Activated CD4-positive, alpha-beta memory T cell treated with anti-CD3 and anti-CD28 coated beads for 36 hours (primary cell): ENCODE measurements at regions not wholly inside any gene's neighbourhood (a gene's known extent, or its start where the extent isn't known, plus 50 kb on each side); places are given as distances from the start of the nearest gene placed in this dataset.

Experiments
- CTCF ChIA-PET: fragments of 350-600 bp; sonication (Branson Sonifier 250); formaldehyde crosslinking; loops from one replicate; lab custom pipeline; 2021; ENCODE audit warnings: antibody characterized with exemption, inconsistent platforms; lab: Charles Lee
- POLR2A ChIA-PET: fragments of 350-600 bp; sonication (Branson Sonifier 250); formaldehyde crosslinking; loops from one replicate; lab custom pipeline; 2021; ENCODE audit warnings: antibody characterized with exemption; lab: Charles Lee
- DNase-seq: peaks from one replicate; pipeline ENCODE4 v3.0.0-alpha.2; 2020
- H3K27ac Mint-ChIP-seq: one replicate; pipeline ENCODE4 v1.8.0; 2021; ENCODE audit warnings: mixed read lengths
- H3K27me3 Mint-ChIP-seq: one replicate; pipeline ENCODE4 v1.8.0; 2021; ENCODE audit warnings: mixed read lengths
- H3K36me3 Mint-ChIP-seq: one replicate; pipeline ENCODE4 v1.8.0; 2021; ENCODE audit warnings: mixed read lengths
- H3K4me1 Mint-ChIP-seq: one replicate; pipeline ENCODE4 v1.8.0; 2021; ENCODE audit warnings: low read depth, mixed read lengths
- H3K4me3 Mint-ChIP-seq: one replicate; pipeline ENCODE4 v1.8.0; 2021; ENCODE audit warnings: mild to moderate bottlenecking, mixed read lengths
- H3K9me3 Mint-ChIP-seq: one replicate; pipeline ENCODE4 v1.8.0; 2021; ENCODE audit warnings: mixed read lengths
- intact Hi-C: fragments of 100-400 bp; cut with micrococcal nuclease; formaldehyde crosslinking; loops from one replicate; pipeline ENCODE4 v1.15.1; 2023

DNA sequence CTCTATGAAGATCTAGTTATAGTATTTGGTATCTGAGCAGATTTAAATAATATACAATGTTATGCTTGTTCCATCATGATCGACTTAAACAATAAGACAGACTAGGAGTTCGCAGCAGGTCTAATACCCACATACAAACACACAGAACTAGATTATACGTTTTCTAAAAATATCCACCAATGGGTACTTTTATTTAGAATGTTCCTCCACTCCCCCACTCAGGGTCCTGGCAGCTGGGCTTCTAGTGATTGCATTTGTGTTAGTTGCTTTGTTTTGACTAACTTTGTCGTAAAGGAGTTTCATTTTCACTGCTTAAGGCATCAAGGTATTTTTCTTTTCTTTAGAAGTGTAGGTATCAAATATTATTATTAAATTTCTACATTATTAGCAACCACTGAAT, 91.4 kb downstream of the RPRM start:
- no peak overlapping the region for H3K27ac Mint-ChIP-seq
- H3K36me3 Mint-ChIP-seq = no peaks in the 10 kb centered on the region
- H3K4me1 Mint-ChIP-seq = no peaks in the 10 kb centered on the region
- no peak for DNase-seq
- H3K4me3 Mint-ChIP-seq = no peak overlapping the region
- H3K27me3 Mint-ChIP-seq = no peaks in the 10 kb centered on the region
- intact Hi-C loops = no loop called here
- POLR2A ChIA-PET = no interaction called here
- peaks cover 2% of the 10 kb centered on the region for H3K9me3 Mint-ChIP-seq
- CTCF ChIA-PET = no interaction called here

DNA sequence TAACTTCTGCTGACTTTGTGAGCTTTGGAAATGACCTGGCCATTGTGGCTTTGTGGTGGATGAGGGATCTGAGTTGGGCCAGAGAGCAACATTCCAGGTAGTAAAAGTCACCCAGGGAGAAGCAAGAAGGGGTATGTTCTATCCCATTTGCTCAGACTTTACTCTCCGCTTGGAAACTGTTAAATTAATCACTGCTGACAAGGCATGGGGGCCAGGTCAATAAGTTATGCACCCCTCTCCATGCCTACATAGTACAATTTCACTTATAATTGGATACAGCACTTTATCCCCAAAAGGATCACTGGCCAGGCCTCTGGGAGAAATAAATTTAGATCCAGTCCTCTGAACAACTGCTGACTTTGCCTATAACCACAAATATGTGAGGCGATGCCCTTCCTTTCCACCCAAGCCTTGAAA, 92.1 kb downstream of the RPRM start:
- intact Hi-C loops = no loop called here
- Mint-ChIP-seq H3K27me3 (no peaks in the 10 kb centered on the region), H3K4me3 (no peak overlapping the region), H3K36me3 (no peaks in the 10 kb centered on the region), H3K27ac (no peak overlapping the region), H3K4me1 (no peaks in the 10 kb centered on the region), H3K9me3 (peaks cover 2% of the 10 kb centered on the region)
- POLR2A ChIA-PET = no interaction called here
- CTCF ChIA-PET = no interaction called here
- no peak for DNase-seq

DNA sequence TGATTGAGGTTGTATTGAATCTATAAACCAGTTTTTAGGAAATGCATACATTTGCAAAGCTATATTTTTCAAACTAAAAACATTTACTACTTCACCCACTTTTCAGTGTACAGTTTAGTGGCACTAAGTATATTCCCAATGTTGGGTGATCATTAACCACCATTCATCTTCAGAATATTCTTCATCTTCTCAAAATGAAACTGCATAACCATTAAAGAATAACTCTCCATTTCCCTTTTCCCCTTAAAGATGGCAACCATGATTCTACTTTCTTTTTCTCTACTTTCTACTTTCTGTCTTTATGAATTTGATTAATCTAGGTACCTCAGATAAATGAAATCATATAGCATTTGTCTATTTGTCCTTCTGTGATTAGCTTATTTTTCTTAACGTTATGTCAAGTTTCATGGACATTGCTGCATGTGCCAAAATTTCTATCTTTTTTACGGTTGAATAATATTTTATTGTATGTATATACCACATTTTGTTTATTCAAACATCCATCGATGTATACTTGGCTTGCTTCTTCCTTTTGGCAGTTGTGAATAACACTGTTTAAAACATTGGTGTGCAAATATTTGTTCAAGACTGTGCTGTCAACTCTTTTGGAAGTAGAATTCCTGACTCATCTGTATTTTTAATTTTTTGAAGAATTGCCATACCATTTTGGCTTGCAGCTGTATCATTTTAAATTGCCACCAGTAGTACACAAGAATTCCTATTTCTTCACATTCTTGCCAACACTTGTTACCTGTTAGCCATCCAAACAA, 104.9 kb downstream of the RPRM start:
- peaks cover 5% of the 10 kb centered on the region for H3K9me3 Mint-ChIP-seq
- no peaks in the 10 kb centered on the region for H3K27me3 Mint-ChIP-seq
- H3K27ac Mint-ChIP-seq = no peak overlapping the region
- DNase-seq = no peak
- H3K4me3 Mint-ChIP-seq = no peak overlapping the region
- POLR2A ChIA-PET = no interaction called here
- intact Hi-C loops = no loop called here
- H3K4me1 Mint-ChIP-seq = no peaks in the 10 kb centered on the region
- CTCF ChIA-PET = no interaction called here
- H3K36me3 Mint-ChIP-seq = no peaks in the 10 kb centered on the region

DNA sequence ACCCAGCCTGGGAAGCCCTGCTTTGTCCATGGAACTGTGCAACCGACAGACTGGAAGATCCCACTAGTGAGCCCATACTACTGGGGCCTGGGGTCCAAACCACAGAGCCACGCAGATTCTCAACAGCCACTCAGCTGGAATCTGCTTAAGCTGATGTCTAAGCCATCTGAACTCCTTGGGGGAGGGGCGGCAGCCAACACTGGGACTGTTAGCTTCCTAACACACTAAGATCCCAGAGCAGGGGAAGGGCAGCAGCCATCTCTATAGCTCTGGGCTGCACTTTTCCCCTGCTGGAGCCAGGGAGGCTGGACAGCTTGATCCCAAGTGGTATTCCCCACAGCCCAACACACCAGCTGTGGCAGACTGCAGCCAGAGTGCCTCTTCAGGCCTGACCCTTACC, 118.3 kb downstream of the RPRM start:
- no peaks in the 10 kb centered on the region for H3K4me1 Mint-ChIP-seq
- ChIA-PET POLR2A (no interaction called here), CTCF (no interaction called here)
- H3K36me3 Mint-ChIP-seq = no peaks in the 10 kb centered on the region
- no peaks in the 10 kb centered on the region for H3K9me3 Mint-ChIP-seq
- DNase-seq = no peak
- intact Hi-C loops = no loop called here
- no peaks in the 10 kb centered on the region for H3K27me3 Mint-ChIP-seq
- H3K27ac Mint-ChIP-seq = no peak overlapping the region
- no peak overlapping the region for H3K4me3 Mint-ChIP-seq

DNA sequence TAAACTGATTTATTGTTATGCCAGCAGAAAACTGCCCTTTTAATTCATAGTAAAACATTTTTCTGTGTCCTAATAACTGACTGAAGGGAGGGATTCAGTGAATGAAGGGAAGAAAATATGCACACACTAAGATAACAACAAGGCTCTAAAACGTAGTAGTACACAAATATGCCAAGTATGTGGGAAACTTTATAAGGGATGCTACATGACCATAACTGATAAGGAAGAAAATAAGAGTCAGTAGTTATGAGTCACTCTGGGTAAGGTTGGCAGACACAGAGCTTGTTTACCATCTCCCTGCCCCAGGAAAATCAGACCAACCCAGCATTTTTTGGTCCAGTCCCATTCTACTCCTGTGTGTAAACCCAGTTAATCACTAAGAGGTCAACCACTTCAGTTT, 124.2 kb downstream of the RPRM start:
- POLR2A ChIA-PET = no interaction called here
- CTCF ChIA-PET = no interaction called here
- H3K27ac Mint-ChIP-seq = no peak overlapping the region

DNA sequence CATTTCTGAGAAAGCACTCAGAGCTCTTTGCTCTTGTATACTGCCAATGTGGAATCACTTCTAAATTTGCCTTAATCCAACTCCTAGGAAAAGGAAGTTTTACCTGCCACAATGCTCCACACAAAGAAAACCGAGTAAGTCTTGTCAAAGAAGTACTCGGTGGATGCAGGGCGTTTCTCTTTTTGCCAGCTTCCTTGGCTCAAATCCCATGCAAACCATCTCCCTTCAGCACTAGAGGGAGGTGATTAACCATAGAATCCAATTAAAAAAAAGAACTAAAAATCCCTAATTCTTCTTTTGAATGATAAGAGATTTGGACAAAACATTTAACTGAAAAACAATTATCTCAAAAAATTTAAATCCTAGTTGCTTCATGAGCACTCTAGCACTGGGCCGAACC, 129.0 kb downstream of the RPRM start:
- DNase-seq = no peak
- Mint-ChIP-seq H3K27ac (no peak overlapping the region), H3K27me3 (no peaks in the 10 kb centered on the region), H3K4me3 (no peak overlapping the region), H3K9me3 (peaks cover 16% of the 10 kb centered on the region), H3K36me3 (no peaks in the 10 kb centered on the region), H3K4me1 (no peaks in the 10 kb centered on the region)
- intact Hi-C loops = no loop called here
- ChIA-PET POLR2A (no interaction called here), CTCF (no interaction called here)

More for the DNA sequence above, 124.2 kb downstream of the RPRM start:
- peaks cover 15% of the 10 kb centered on the region for H3K9me3 Mint-ChIP-seq
- no peak overlapping the region for H3K4me3 Mint-ChIP-seq
- no peaks in the 10 kb centered on the region for H3K36me3 Mint-ChIP-seq
- no peak for DNase-seq
- no peaks in the 10 kb centered on the region for H3K27me3 Mint-ChIP-seq
- no peaks in the 10 kb centered on the region for H3K4me1 Mint-ChIP-seq
- intact Hi-C loops = no loop called here

DNA sequence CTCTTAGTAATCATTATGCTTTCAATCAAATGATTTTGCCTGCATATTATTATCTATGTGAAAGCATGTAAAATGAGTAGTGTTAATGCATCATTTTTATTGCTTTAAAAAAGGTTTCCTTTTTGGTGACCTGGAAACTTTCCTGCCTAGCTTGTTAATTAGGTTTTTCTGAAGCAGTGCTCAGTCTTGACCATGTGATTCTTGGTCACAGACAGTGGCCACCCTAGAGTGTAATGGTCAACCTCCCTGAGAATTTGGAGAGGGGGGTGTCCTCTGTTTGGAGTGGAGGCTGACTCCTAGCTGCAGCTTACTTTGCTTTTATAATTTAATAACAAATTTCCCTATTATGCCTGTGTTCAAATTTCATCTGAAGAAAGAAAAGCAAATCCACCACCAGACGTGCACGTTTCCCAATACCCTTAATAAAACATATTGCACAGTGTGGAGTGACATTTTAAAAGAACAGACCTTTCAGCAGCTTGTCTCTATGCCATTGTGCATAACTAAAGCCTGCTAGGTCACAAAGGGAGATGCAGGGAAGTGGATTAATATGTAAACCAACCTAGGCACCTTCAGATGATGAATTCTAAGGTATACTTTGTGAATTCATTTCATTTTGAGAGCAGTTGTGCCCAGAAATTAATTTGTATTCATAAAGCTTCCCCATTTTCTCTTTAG, 130.6 kb downstream of the RPRM start:
- no peaks in the 10 kb centered on the region for H3K36me3 Mint-ChIP-seq
- no peaks in the 10 kb centered on the region for H3K27me3 Mint-ChIP-seq
- no peak overlapping the region for H3K4me3 Mint-ChIP-seq
- no peak for DNase-seq
- H3K4me1 Mint-ChIP-seq = no peaks in the 10 kb centered on the region
- ChIA-PET POLR2A (no interaction called here), CTCF (no interaction called here)
- H3K9me3 Mint-ChIP-seq = peaks cover 16% of the 10 kb centered on the region
- H3K27ac Mint-ChIP-seq = no peak overlapping the region
- intact Hi-C loops = no loop called here

DNA sequence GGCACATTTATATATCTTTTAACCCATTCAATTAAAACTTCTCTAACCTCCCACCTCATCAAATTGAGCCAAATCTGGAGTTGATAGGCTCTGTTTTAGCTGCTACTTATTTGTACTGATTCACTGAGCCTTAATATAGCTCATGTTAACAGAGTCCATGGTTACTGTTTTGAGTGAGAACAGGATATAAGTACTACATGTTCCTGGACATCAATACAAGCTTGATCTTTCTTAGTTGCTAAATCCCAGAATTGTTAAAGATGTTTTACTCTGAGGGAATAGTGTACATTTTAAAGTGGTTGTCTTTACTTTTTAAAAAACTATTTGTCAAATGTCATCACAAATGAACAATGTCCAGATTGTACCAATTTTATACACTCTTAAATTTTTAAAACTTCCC, 157.7 kb downstream of the RPRM start:
- ChIA-PET CTCF (no interaction called here), POLR2A (no interaction called here)
- H3K4me1 Mint-ChIP-seq = no peaks in the 10 kb centered on the region
- no peak overlapping the region for H3K4me3 Mint-ChIP-seq
- intact Hi-C loops = no loop called here
- no peaks in the 10 kb centered on the region for H3K27me3 Mint-ChIP-seq
- H3K9me3 Mint-ChIP-seq = no peaks in the 10 kb centered on the region
- no peak overlapping the region for H3K27ac Mint-ChIP-seq
- H3K36me3 Mint-ChIP-seq = no peaks in the 10 kb centered on the region
- DNase-seq = no peak

DNA sequence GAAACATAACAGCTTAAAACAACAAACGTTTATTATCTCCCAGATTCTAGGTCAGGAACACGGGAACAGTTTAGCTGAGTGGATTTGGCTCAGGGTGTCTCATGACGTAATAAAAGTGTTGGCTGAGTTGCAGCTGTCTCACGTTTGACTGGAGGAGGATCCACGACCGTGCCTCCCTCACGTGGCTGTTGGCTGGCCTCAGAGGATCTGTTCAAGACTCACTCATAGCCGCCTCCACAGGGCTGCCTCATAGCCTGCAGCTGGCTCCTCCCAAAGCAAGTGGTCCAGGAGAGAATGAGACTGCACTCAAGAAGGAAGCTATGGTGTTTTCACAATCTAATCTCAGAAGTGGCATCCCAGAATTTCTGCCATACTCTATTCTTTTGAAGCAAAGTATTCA, 167.1 kb downstream of the RPRM start:
- Mint-ChIP-seq H3K9me3 (no peaks in the 10 kb centered on the region), H3K27ac (no peak overlapping the region), H3K27me3 (no peaks in the 10 kb centered on the region), H3K4me3 (no peak overlapping the region), H3K4me1 (no peaks in the 10 kb centered on the region), H3K36me3 (no peaks in the 10 kb centered on the region)
- CTCF ChIA-PET = no interaction called here
- POLR2A ChIA-PET = no interaction called here
- no peak for DNase-seq
- intact Hi-C loops = no loop called here

DNA sequence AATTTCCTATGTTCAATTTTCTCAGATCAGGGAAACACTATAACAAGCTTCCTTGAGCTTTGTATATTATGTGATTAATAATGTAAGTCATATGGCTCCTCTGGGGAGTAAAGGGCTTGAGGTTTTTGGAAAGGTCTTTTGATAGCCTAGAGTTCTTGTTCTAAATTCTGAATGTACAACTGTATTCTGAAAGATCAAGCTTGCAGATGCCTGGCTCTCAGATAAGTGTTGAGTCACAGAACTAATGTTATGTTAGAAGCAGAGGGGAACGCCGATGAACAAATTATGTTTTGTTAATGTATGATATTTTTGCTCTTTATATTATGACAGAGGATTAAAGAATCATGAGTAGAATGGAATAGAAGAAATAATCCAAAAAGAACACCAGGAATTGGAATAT, 170.1 kb downstream of the RPRM start:
- POLR2A ChIA-PET = no interaction called here
- CTCF ChIA-PET = no interaction called here
- Mint-ChIP-seq H3K27me3 (no peaks in the 10 kb centered on the region), H3K4me3 (no peak overlapping the region), H3K4me1 (no peaks in the 10 kb centered on the region), H3K36me3 (no peaks in the 10 kb centered on the region), H3K9me3 (no peaks in the 10 kb centered on the region), H3K27ac (no peak overlapping the region)
- intact Hi-C loops = no loop called here
- DNase-seq = no peak

DNA sequence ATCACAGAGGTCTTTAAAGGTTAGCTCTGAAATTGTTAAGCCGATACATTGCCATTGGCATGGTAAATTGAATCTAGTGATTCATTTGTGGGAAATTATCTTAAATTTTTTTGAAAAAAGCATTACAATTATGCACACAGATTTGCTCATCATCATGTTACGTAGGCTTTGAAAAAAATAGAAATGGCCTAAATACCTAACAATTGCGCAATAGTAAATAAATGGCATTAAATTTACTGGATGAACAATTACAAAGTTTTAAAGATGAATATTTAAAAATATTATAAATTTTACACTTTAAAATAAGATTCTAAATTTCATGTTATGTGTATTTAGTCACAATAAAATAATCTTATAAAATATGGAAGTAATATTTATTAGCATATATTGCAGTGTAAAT, 171.3 kb downstream of the RPRM start:
- Mint-ChIP-seq H3K9me3 (peaks cover 2% of the 10 kb centered on the region), H3K27me3 (no peaks in the 10 kb centered on the region), H3K4me1 (no peaks in the 10 kb centered on the region), H3K4me3 (no peak overlapping the region), H3K36me3 (no peaks in the 10 kb centered on the region), H3K27ac (no peak overlapping the region)
- intact Hi-C loops = no loop called here
- no peak for DNase-seq
- ChIA-PET CTCF (no interaction called here), POLR2A (no interaction called here)

DNA sequence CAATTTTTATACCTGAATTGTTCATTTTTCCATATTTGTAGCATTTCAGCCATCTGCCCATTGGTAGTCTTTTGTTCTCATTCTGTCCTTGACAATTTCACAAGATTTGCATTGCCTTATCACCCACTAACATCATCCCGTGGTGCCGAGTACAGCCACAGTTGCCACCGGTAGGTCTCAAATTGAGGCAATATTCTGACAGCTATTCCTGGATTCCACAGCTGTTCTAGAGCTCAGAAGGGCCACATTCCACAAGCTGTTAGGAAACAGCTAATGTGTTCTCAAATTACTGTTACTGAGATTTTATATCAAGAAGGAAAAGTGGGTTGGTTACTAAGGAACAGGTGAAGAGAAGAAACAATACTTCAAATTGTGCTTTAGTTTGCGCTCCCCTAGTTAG, 178.8 kb downstream of the RPRM start:
- peaks cover 2% of the 10 kb centered on the region for H3K9me3 Mint-ChIP-seq
- intact Hi-C loops = no loop called here
- ChIA-PET CTCF (no interaction called here), POLR2A (no interaction called here)
- H3K36me3 Mint-ChIP-seq = no peaks in the 10 kb centered on the region
- H3K4me3 Mint-ChIP-seq = no peak overlapping the region
- H3K4me1 Mint-ChIP-seq = no peaks in the 10 kb centered on the region
- no peaks in the 10 kb centered on the region for H3K27me3 Mint-ChIP-seq
- no peak overlapping the region for H3K27ac Mint-ChIP-seq
- no peak for DNase-seq

DNA sequence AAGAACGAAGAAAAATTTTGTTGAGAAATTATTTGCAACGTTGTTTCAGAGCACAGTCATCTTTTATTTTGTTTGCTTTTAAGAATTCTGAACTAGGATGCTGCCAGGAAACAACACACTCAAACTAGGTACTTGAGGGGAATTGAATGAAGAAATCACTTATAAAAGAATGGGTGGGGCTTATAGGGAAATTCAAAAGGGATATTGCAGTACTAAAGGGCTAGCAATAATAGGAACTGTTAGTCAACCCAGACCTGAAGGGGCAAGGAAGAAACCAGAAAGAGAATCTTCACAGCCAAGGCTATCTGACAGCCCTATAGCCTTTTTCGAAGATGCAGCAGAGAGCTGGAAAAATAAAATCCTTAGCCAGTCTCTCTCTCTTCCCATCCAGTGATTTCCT, 179.3 kb downstream of the RPRM start:
- no peak for DNase-seq
- no peaks in the 10 kb centered on the region for H3K27me3 Mint-ChIP-seq
- no peaks in the 10 kb centered on the region for H3K4me1 Mint-ChIP-seq
- intact Hi-C loops = no loop called here
- H3K4me3 Mint-ChIP-seq = no peak overlapping the region
- ChIA-PET CTCF (no interaction called here), POLR2A (no interaction called here)
- no peaks in the 10 kb centered on the region for H3K36me3 Mint-ChIP-seq
- no peak overlapping the region for H3K27ac Mint-ChIP-seq
- peaks cover 2% of the 10 kb centered on the region for H3K9me3 Mint-ChIP-seq
